Fibroblast of villous mesenchyme (primary cell): ENCODE measurements at regions not wholly inside any gene's neighbourhood (a gene's known extent, or its start where the extent isn't known, plus 50 kb on each side); places are given as distances from the start of the nearest gene placed in this dataset.

ENCODE experiments used
- DNase-seq: peaks from one replicate; pipeline ENCODE4 v3.0.0-alpha.2; 2010; ENCODE audit warnings: low read depth
- H3K4me3 ChIP-seq: 2 replicates; pipeline ENCODE4 v1.5.1; 2011; ENCODE audit warnings: low read depth, mild to moderate bottlenecking, low read length
- CTCF ChIP-seq: IDR thresholded peaks from 2 replicates; pipeline ENCODE4 v1.5.1; 2012; ENCODE audit warnings: low read depth, mild to moderate bottlenecking, low read length; ENCODE audit not compliant: insufficient read depth

DNA sequence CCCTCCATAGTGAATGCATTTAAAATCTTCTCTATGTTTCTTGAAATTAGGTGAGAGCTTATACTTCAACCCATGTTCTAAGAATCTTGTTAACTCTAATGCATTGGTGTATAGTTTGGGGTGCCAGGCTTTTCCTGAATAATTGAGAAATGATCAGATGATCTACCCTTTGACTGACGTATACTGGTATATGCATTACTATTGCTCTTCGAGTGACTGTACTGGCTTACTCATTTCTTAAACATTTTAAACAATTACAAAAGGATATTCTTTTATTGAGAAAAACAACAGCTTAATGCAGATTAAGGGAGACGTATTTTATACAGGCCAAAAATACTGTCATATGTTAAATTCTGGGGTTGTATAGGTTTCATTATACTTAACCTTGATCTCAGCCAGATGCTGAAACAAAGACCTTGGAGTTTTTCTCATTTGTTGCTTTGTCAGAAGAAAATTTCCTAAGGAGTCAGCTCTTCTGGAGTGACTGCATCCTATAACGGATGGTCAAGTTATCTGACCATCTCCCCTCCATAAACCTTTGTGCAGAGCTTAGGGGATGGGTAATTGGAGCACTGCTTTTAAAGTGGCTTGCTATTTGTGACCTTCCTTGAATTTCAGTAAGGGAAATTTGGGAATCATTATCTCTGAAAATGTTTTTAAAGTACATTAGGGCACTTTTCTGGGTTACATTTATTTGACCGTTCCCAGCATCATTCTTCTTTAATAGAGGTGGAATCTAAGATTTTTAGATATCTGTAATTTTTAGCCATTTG lies 507.6 kb downstream of the PCNX1 start:
- peak; percentile 40 for DNase-seq
- no peak overlapping the region for H3K4me3 ChIP-seq
- TF ChIP-seq CTCF: no peak

- DNase-seq: peak; percentile 76
- no peak overlapping the region for H3K4me3 ChIP-seq
- TF ChIP-seq CTCF: no peak
Observed at GRCh38 chr14:71415404-71415690, 508.1 kb downstream of the PCNX1 start.

DNA sequence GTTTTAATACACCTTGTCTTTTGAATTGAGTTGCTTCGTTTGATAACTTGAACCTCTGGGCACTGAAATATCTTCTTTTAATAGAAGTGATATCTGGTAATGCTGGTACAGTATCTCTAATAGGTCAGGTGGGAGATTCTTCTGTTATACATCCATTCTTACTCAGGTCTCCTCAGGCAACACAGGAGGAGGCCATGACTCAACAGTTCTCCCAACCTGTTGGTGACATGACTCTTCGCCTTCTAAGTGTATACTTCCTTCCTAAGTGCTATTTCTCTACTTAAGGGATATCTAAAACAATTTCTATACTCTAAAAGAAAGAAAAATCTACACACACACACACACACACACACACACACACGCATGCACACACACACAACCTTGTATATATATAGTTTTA lies 509.1 kb downstream of the PCNX1 start:
- DNase-seq: no peak
- no peak for TF ChIP-seq CTCF

DNA sequence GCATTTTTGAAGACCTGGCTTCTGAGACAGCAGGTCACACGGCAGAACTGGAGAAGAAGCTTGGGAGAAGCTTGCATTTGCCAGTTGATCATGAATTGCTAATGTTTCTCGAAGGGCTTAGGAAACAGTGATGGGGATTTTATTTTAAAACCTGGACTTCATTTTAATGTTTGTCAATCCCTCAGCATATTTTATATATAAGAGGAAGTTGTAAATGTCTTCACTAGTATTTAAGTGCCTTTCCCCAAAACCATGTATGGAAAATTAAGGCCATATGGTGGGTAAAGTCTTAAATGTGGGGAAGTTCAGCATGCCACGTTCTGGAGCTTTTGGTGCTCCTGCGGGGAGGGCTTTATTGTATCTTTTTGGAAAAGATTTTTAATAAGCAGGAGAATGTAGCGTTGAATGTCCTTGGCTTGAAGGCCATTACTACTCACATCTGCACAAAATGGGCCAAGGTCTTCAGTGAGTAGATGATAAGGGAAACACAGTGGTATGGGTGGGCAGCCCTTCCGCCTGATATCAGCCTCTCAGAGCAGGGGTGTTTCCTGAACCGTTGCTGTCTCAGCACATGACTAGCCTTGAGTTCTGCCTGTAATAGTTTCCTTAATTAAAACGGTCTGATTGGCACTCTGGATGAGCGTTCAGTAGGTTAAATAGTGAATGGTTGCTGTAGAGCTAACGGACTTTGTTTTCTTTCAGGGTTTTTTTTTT lies 511.4 kb downstream of the PCNX1 start:
- no peak for TF ChIP-seq CTCF
- no peak for DNase-seq
- H3K4me3 ChIP-seq: no peak overlapping the region

More for the DNA sequence above, 509.1 kb downstream of the PCNX1 start:
- H3K4me3 ChIP-seq: no peak overlapping the region

DNA sequence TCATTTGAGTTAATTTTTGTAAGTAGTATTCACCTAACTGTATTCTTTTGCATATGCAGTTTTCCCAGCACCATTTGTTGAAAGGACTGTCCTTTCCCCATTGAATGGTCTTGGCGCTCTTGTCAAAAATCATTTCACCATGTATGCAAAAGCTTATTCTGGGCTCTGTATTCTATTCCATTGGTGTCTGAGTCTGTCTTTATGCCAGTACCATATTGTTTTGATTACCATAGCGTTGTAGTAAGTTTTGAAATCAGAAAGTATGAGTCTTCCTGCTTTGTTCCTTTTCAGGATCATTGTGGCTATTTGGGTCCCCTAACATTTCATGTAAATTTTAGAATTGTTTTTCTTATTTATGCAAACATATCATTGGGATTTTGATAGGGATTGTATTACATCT lies 508.7 kb upstream of the RGS6 start:
- no peak for DNase-seq
- no peak for TF ChIP-seq CTCF
- H3K4me3 ChIP-seq: no peak overlapping the region

- no peak overlapping the region for H3K4me3 ChIP-seq
- no peak for TF ChIP-seq CTCF
- no peak for DNase-seq
Observed at GRCh38 chr14:71424941-71425340, 507.3 kb upstream of the RGS6 start.

DNA sequence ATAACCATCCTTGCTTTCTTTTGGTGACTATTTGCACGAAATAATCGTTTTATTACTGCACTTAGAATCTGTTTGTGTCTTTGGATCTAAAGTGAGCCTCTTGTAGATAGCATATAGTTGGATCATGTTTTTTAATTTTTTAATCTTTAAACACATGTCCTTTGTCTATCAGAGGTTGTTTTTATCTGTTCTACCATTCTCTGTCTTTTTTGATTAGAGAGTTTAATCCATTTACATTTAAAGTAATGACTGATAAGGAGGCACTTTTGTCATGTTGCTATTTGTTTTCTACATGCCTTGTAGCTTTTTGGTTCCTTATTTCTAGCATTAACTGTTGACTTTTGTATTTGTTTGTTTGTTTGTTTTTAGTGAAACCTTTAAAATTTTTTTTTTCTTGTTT lies 506.2 kb upstream of the RGS6 start:
- H3K4me3 ChIP-seq: no peak overlapping the region
- no peak for TF ChIP-seq CTCF
- no peak for DNase-seq
